H1 (cell line): ENCODE measurements at regions not wholly inside any gene's neighbourhood (a gene's known extent, or its start where the extent isn't known, plus 50 kb on each side); places are given as distances from the start of the nearest gene placed in this dataset.

Source experiments
- CTCF ChIA-PET: fragments of 300-600 bp; sonication (Branson Sonifier 250); formaldehyde crosslinking; loops from one replicate; lab custom pipeline; 2021; ENCODE audit not compliant: partially characterized antibody; lab: Charles Lee
- POLR2A ChIA-PET: fragments of 300-600 bp; sonication (Branson Sonifier 250); formaldehyde crosslinking; loops from one replicate; lab custom pipeline; 2021; ENCODE audit warnings: inconsistent platforms; ENCODE audit not compliant: partially characterized antibody; lab: Charles Lee
- DNase-seq, 2 experiments: peaks; one replicate each; pipeline versions ENCODE4 v3.0.0 to v3.0.0-alpha.2; 2010 to 2022; ENCODE audit warnings: low spot score in 2 of 2, low read depth in 1 of 2, mixed read lengths in 1 of 2
- FAIRE-seq: peaks from 2 replicates; lab custom pipeline; 2011; peaks lifted over from hg19 to GRCh38; lab: Jason Lieb, UNC
- H2AFZ ChIP-seq: 2 replicates; pipeline ENCODE4 v1.8.1; 2012; ENCODE audit warnings: low read length, inconsistent platforms
- H2AK5ac ChIP-seq: 2 replicates; pipeline ENCODE4 v1.6.1; 2013; ENCODE audit warnings: low read depth, low read length
- H2BK120ac ChIP-seq: replicated peaks from 2 replicates; pipeline ENCODE3; 2013; ENCODE audit warnings: low read depth, low read length, inconsistent platforms
- H2BK12ac ChIP-seq: 2 replicates; pipeline ENCODE4 v1.6.1; 2013; ENCODE audit warnings: low read depth, low read length
- H2BK15ac ChIP-seq: 2 replicates; pipeline ENCODE4 v1.6.1; 2013; ENCODE audit warnings: low read length
- H2BK20ac ChIP-seq: 2 replicates; pipeline ENCODE4 v1.6.1; 2013; ENCODE audit warnings: low read length
- H2BK5ac ChIP-seq: 2 replicates; pipeline ENCODE4 v1.6.1; 2013; ENCODE audit warnings: low read depth, low read length
- H3K14ac ChIP-seq: 2 replicates; pipeline ENCODE4 v1.6.1; 2013; ENCODE audit warnings: inconsistent platforms; ENCODE audit not compliant: insufficient read length
- H3K18ac ChIP-seq: 2 replicates; pipeline ENCODE4 v1.6.1; 2013; ENCODE audit warnings: low read length; ENCODE audit errors: extremely low read depth
- H3K23ac ChIP-seq: 2 replicates; pipeline ENCODE4 v1.6.1; 2013; ENCODE audit warnings: inconsistent platforms; ENCODE audit not compliant: insufficient read length
- H3K23me2 ChIP-seq: 2 replicates; pipeline ENCODE4 v1.6.1; 2013; ENCODE audit warnings: low read depth, low read length
- H3K27ac ChIP-seq: 2 replicates; pipeline ENCODE4 v1.6.1; 2011; ENCODE audit warnings: low read depth, low read length, inconsistent platforms
- H3K27me3 ChIP-seq, 4 experiments: replicated peaks in 1 of 4; 1 replicate in 1 of 4; 2 replicates in 3 of 4; pipeline versions ENCODE4 v1.6.1 to v1.8.1; 2011 to 2013; ENCODE audit warnings: low read length in 3 of 4, mild to moderate bottlenecking in 3 of 4, inconsistent platforms in 2 of 4, mixed read lengths in 2 of 4, moderate library complexity in 1 of 4; ENCODE audit not compliant: control insufficient read depth in 3 of 4, insufficient read depth in 3 of 4; ENCODE audit errors: extremely low read depth in 1 of 4
- H3K36me3 ChIP-seq, 4 experiments: 2 replicates each; pipeline versions ENCODE4 v1.6.1 to v1.8.1; 2011 to 2013; ENCODE audit warnings: mild to moderate bottlenecking in 4 of 4, low read length in 3 of 4, moderate library complexity in 2 of 4, control low read depth in 1 of 4, inconsistent platforms in 1 of 4; ENCODE audit not compliant: insufficient read depth in 4 of 4, control insufficient read depth in 2 of 4
- H3K4ac ChIP-seq: replicated peaks from 2 replicates; pipeline ENCODE3; 2013; ENCODE audit warnings: low read length, low read depth, mixed read lengths, inconsistent platforms; ENCODE audit not compliant: insufficient read length
- H3K4me1 ChIP-seq, 4 experiments: replicated peaks in 1 of 4; 1 replicate in 1 of 4; 2 replicates in 3 of 4; pipeline versions ENCODE4 v1.6.1 to v1.8.1; 2011 to 2013; ENCODE audit warnings: low read length in 3 of 4, inconsistent platforms in 2 of 4, mixed read lengths in 1 of 4; ENCODE audit not compliant: insufficient read depth in 4 of 4, control insufficient read depth in 3 of 4
- H3K4me2 ChIP-seq, 2 experiments: 2 replicates each; pipeline versions ENCODE4 v1.6.1 to v1.8.1; 2011 to 2013; ENCODE audit warnings: low read depth in 2 of 2, low read length in 2 of 2, control low read depth in 1 of 2, inconsistent platforms in 1 of 2, mild to moderate bottlenecking in 1 of 2; ENCODE audit not compliant: insufficient read depth in 1 of 2
- H3K4me3 ChIP-seq, 4 experiments: fragments of 200-600, 300-600 bp in 1 of 4; sonication (generic), shearing (Covaris generic), sonication (Bioruptor Twin) in 1 of 4; 2 replicates each; pipeline versions ENCODE4 v1.5.1 to v1.8.1; 2011 to 2016; ENCODE audit warnings: low read length in 4 of 4, low read depth in 3 of 4, control low read depth in 2 of 4, inconsistent platforms in 2 of 4, mild to moderate bottlenecking in 2 of 4, mixed read lengths in 1 of 4, moderate library complexity in 1 of 4; ENCODE audit not compliant: insufficient read depth in 2 of 4; ENCODE audit errors: extremely low read depth in 1 of 4
- H3K56ac ChIP-seq: replicated peaks from 2 replicates; pipeline ENCODE3; 2013; ENCODE audit warnings: low read depth, mild to moderate bottlenecking, mixed read lengths, low read length, inconsistent platforms; ENCODE audit not compliant: insufficient read length
- H3K79me1 ChIP-seq: 2 replicates; pipeline ENCODE4 v1.6.1; 2013; ENCODE audit warnings: low read depth, low read length, control low read depth
- H3K79me2 ChIP-seq, 2 experiments: 2 replicates each; pipeline versions ENCODE4 v1.6.1 to v1.8.1; 2012 to 2013; ENCODE audit warnings: low read length in 2 of 2, mild to moderate bottlenecking in 2 of 2, inconsistent platforms in 1 of 2; ENCODE audit not compliant: insufficient read depth in 2 of 2, control insufficient read depth in 1 of 2
- H3K9ac ChIP-seq, 4 experiments: replicated peaks in 1 of 4; 1 replicate in 1 of 4; 2 replicates in 3 of 4; pipeline versions ENCODE4 v1.6.1 to v1.8.1; 2011 to 2013; ENCODE audit warnings: low read depth in 3 of 4, low read length in 3 of 4, control low read depth in 2 of 4, mild to moderate bottlenecking in 2 of 4, moderate library complexity in 2 of 4, inconsistent platforms in 1 of 4; ENCODE audit errors: extremely low read depth in 1 of 4
- H3K9me3 ChIP-seq, 2 experiments: 2 replicates each; pipeline versions ENCODE4 v1.6.1 to v1.8.1; 2012 to 2013; ENCODE audit warnings: mild to moderate bottlenecking in 2 of 2, moderate library complexity in 2 of 2, control low read depth in 1 of 2, inconsistent platforms in 1 of 2, low read depth in 1 of 2, low read length in 1 of 2, mixed read lengths in 1 of 2; ENCODE audit not compliant: insufficient read depth in 2 of 2
- H4K20me1 ChIP-seq, 2 experiments: replicated peaks in 1 of 2; 2 replicates each; pipeline versions ENCODE3 to v1.8.1; 2011 to 2013; ENCODE audit warnings: inconsistent platforms in 2 of 2, low read length in 2 of 2, mild to moderate bottlenecking in 1 of 2; ENCODE audit not compliant: insufficient read depth in 2 of 2, control insufficient read depth in 1 of 2
- H4K5ac ChIP-seq: 2 replicates; pipeline ENCODE4 v1.6.1; 2013; ENCODE audit warnings: low read length, low read depth, mixed read lengths, inconsistent platforms; ENCODE audit not compliant: insufficient read length
- H4K8ac ChIP-seq: 2 replicates; pipeline ENCODE4 v1.8.0; 2013; ENCODE audit warnings: mild to moderate bottlenecking, moderate library complexity, low read length, inconsistent platforms; ENCODE audit not compliant: insufficient read depth; ENCODE audit errors: extremely low read depth
- H4K91ac ChIP-seq: replicated peaks from 2 replicates; pipeline ENCODE3; 2013; ENCODE audit warnings: low read length, mixed read lengths, inconsistent platforms; ENCODE audit not compliant: insufficient read length
- BRCA1 ChIP-seq: IDR thresholded peaks from 2 replicates; pipeline ENCODE4 v1.6.1; 2012; ENCODE audit warnings: low read depth, low read length, improper control_type of control experiment
- ZNF274 ChIP-seq: IDR thresholded peaks from 2 replicates; pipeline ENCODE4 v1.7.0; 2012; ENCODE audit warnings: low read length, borderline replicate concordance; ENCODE audit errors: extremely low read depth
- WGBS, 2 experiments: shearing (Covaris generic) in 1 of 2; methylation state at CpG; one replicate each; pipeline versions ENCODE4 v1.1.6 to v1.1.7; 2013 to 2015; ENCODE audit warnings: low lambda C conversion rate in 2 of 2, mixed read lengths in 2 of 2, inconsistent platforms in 1 of 2, low coverage in 1 of 2, missing lambda C conversion rate in 1 of 2; ENCODE audit not compliant: insufficient replicate concordance in 2 of 2, insufficient coverage in 1 of 2, insufficient read length in 1 of 2; ENCODE audit errors: extremely low coverage in 1 of 2, missing lambda C conversion rate in 1 of 2; 5-methylcytosine and 5-hydroxymethylcytosine counted together

- Histone ChIP-seq H3K4me2 (no peak overlapping the region), H2BK120ac (no peak overlapping the region), H4K91ac (no peak overlapping the region), H3K23me2 (no peaks in the 10 kb centered on the region), H4K20me1 (no peaks in the 10 kb centered on the region), H3K79me2 (no peaks in the 10 kb centered on the region), H3K9ac (no peak overlapping the region), H4K5ac (no peak overlapping the region), H3K18ac (no peak overlapping the region), H3K14ac (no peak overlapping the region), H2AK5ac (no peak overlapping the region), H2BK5ac (no peak overlapping the region), H3K4ac (no peak overlapping the region), H2BK20ac (no peak overlapping the region), H3K4me1 (no peaks in the 10 kb centered on the region), H3K36me3 (no peaks in the 10 kb centered on the region), H3K4me3 (no peak overlapping the region), H2BK12ac (no peak overlapping the region), H3K23ac (no peak overlapping the region), H3K27ac (no peak overlapping the region), H3K79me1 (no peaks in the 10 kb centered on the region), H3K27me3 (peaks cover 12 to 25% (median 20%) of the 10 kb centered on the region in 4 experiments), H4K8ac (no peak overlapping the region), H2AFZ (no peak overlapping the region), H3K56ac (no peak overlapping the region), H3K9me3 (no peaks in the 10 kb centered on the region), H2BK15ac (no peak overlapping the region)
- DNase-seq (no peak), FAIRE-seq (no peak)
- POLR2A ChIA-PET, result no interaction called here
- CTCF ChIA-PET, result no interaction called here
- 80% methylated on average over 1 of the region's 1 CpG; no CpG with 5 or more reads in 1 of the 2 experiments for WGBS, 2 experiments
- TF ChIP-seq ZNF274 (no peak), BRCA1 (no peak)
Measured at GRCh38 chrY:7825874-7826273, 914.3 kb upstream of the AMELY start.
